Activated CD4-positive, alpha-beta T cell treated with anti-CD3 and anti-CD28 coated beads, Interleukin-2, Interleukin-4, amounts not matched to agents 100 ng/mL and 50 ng/mL, durations not matched to agents 16 hours and 8 hours (primary cell): ENCODE measurements at regions not wholly inside any gene's neighbourhood (a gene's known extent, or its start where the extent isn't known, plus 50 kb on each side); places are given as distances from the start of the nearest gene placed in this dataset.
"Not testable (repeated sequence)": the region's sequence is repeated elsewhere in the genome, so short reads cannot be mapped to it uniquely, and the experiment has no call there.

Source experiments
- DNase-seq: peaks from one replicate; pipeline ENCODE4 v3.0.0-alpha.2; 2020; ENCODE audit warnings: low spot score

DNA sequence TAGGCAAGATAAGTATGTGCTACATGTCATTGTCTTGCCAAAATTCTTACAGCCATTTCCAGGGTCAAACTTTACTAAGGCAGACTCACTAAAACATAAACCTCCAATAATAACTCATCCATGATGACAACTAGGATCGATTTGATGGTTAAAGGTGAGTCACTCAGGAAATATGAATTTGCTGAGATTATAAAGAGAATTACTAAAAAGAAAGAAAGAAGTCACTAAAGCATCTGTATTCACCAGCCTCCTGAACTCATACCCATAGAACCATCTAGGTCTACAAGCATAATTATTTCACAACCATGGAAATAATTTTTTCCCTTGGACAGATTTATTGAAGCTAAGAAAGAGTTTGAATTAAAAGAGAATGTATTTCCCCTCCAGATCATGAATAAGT lies 258.6 kb downstream of the TLE1 start:
- no peak for DNase-seq

DNA sequence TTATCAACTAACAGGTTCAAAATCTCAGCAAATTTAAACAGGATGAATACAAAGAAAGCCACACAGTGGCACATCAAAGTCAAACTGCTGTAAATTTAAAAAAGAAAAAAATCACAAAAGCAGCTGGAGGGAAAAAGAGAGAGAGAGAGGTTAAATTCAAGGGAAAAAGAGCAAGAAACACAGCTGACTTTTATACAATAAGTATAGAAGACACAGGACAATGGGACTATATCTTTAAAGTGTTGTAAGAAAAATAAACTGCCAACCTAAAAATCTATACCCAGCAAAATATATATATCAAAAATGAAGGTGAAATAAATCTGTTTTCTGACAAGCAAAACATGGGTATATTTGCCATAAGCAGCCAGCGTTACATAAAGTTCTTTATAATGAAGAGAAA lies 261.5 kb downstream of the TLE1 start:
- DNase-seq, result no peak

DNA sequence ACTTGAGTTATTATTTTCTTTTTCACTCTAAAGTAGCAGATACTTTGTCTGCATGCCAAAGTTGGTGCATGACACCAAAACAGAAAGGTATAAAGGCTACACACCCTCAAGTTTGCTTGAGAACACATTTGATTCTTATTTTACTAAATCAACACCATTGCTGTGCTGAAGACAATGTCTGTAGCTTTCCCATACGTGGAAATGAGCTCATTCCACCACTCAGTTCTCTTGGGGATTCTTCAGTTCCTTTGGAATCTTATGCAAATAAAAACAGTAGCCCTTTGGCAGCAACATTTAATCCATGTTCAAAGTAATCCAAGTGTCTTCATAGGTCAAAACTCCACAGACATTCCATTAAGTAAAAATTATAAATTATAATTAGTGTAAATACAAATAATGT lies 264.9 kb downstream of the TLE1 start:
- DNase-seq, result no peak

DNA sequence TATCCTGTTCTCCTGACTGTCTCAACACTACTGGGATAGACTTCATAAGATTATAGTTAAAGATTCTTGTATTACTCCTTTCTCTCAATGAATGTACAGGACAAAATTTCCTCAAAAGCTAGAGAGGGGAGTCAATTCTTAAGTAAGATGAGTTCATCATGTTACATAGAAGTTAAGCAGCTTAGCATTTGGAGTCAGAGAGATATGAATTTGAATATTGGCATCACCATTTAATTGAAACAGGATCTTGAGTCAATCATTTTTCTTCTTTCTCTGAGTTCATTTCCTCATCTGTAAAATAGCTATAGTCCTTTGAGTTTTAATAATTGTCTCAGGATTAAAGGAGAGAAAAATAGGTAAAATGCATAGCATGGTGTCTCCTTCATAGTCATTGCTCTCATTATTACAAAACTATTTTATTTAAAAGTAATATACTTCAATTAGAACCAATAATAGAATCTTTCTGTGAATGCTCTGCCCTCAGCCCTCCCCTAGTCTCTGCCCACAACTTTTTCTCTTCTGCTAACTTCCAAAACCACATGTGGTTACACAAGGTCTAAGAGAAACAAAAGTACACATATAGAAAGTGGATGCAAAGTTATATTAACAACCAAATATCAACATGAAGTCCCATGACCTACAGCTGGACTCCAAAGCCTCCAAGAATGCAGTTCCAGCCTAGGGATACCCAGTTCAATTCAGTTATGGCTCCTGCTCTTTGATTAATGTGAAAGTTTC lies 265.6 kb downstream of the TLE1 start:
- DNase-seq, result no peak

DNA sequence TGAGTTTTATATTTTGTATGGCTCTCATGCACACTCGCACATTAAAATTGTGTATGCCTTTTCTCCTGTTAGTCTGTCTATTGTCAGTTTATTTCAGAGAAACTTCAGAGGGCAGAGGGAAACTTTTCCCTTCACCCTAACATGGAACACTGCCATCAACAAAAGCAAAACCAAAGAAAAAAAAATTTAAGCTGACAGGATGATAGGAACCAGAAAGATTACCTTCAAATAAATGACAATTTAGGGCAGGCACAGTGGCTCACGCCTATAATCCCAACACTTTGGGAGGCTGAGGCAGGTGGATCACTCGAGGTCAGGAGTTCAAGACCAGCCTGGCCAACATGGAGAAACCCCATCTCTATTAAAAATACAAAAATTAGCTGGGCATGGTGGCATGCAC lies 268.3 kb downstream of the TLE1 start:
- DNase-seq, result not testable (repeated sequence)

DNA sequence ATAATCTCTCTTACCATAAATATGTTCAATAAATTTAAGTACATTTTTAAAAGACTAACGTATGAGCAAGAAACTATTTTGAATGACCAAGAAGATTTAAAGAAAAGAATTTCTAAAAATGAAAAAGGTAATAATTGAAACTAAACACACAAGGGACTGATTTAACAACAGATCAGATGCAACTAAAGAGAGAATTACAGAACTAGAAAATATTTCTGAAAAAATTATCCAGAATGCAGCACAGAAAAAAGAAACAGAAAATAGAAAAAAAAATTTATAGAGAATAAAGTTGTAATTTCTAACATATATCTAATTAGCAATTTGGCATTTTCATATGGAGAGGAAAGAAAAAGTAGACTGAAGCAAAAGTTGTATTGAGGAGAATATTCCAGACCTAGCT lies 269.3 kb downstream of the TLE1 start:
- no peak for DNase-seq

DNA sequence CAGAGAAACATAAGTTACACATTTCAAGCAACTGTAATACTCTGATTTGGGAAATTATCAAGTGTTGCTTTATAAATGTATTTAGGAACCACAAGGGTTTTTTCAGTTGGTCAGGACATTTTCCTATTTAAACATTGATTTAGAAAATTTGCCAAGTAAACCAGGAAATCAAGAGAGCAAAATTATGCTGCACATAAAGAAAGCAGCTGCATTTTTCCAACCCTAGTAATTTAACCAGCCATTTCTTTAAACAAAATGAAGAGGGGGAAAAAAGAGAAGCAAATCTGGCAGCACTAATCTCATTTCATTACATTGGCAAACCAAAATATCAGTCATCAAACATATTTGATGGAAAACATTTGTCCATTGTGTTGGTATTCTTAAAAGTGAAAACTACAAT lies 271.4 kb downstream of the TLE1 start:
- no peak for DNase-seq

DNA sequence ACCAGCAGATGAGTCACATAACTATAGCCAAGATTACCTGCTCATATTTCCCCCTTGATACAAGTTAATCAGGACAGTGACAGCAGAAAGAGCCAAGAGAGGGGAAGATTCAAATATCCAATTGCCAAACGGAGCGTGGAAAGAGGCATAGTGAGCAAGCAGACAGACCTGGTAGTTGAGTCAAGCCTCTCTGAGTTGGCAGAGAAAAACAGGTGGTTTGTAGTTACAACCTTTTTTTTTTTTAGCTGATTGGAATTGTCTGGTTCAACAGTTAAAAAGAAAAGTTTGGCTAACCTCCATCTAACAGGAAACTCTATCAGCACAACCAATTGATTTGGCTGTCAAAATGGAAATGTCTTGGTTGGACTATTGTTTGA lies 272.1 kb downstream of the TLE1 start:
- no peak for DNase-seq

DNA sequence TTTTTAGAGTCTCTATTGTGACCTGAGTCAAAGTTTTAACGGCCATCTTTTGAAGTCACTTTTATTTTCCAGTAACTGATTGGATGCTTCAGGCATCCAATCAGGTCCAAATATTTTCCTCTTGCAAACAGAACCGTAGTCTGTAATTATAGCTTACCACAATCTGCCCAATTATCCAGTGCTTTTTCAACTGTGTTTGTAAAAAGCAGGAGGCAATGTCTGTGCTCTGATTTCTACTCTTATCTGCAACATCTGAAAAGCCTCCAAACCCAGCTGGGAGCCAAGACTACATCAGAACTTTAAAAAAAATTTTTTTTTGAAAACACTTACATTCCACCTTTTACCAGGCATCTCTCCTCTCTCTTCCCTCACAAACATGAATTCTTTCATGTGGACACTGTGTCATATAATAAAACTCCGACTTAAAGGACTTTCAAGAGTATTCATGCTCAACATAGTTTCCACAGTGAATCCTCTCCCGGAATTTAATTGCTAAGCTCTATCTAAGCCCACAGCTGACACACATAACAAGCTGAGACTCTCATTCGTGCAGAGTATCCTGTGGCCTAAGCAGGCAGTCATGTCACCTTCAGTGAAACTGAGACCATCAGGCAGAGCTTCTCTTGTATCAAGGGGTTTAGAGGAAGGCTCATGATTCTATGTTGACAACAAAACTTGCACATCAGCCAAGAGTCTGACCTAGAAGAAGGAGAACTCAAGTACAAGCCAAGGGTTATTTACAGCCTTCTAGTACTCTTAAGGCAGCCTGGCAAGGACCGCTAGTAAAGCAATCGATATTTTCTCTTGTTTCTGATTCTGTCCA lies 272.7 kb downstream of the TLE1 start:
- no peak for DNase-seq

DNA sequence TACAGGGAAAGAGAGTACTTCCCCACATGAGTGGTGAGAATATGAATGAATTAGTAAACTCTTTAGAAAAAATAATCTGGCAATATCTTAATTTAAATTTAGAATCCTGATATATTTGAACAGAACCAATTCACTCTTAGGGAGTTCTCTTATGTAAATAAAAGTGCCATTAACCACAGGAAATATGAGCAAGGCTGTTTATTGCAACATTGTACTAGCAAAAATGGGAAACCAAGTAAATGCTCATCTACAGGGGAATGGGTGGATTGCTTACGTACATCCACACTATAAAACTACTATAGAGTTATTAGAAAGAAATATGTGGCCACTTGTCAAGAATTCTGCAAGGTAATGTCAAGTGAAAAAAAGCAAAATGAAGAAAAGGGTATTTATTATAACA lies 274.5 kb downstream of the TLE1 start:
- no peak for DNase-seq

DNA sequence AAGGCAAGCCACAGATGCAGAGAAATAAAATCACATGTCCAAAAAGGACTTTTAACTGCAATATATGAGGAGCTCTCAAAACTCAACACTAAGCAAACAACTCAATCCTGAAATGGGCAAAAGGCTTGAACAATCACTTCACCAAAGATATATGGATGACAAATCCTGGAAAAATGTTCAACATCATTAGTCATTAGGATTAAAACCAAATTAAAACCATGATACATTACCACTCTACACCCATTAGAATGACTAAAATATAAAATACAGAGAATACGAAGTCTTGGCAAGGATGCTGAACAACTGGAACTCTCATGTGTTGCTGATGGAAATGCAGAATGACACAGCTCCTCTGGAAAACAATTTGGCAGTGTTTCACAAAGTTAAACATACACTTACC lies 277.4 kb downstream of the TLE1 start:
- DNase-seq, result no peak

DNA sequence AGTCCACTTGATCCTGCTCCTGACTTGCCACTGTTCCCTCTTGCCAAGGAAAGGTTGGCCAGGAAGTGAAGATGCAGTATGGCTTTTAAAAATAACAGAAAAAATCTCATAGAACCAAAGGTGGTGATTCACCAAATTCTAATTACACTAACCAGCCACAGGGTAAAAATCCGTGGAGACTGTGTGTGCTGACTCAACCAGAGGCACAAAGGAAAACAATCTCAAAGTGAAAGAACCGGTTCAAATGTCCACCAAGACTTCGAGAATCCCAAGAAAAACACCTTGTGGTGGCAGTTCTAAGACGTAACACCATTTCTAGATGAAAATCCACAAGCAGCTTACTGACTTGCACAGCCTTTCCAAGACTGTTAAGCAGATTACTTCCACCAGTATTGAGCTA lies 279.1 kb downstream of the TLE1 start:
- no peak for DNase-seq

DNA sequence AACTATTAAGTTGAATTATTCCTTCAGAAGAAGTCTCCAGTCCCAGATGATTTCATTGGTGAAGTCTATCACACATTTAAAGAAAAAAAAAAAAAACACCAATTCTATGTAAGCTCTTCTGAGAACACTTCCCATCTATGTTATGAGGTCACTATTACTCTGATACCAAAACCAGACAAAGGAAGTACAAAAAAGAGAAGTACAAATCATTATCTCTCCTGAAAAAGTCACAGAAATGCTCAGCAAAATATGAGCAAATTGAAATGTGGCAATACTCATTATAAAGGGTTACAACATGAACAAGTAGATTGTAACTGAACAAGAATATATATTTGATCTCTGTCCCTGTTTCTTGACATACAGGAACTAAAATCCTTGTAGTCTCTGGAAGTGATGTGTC lies 280.4 kb downstream of the TLE1 start:
- no peak for DNase-seq

DNA sequence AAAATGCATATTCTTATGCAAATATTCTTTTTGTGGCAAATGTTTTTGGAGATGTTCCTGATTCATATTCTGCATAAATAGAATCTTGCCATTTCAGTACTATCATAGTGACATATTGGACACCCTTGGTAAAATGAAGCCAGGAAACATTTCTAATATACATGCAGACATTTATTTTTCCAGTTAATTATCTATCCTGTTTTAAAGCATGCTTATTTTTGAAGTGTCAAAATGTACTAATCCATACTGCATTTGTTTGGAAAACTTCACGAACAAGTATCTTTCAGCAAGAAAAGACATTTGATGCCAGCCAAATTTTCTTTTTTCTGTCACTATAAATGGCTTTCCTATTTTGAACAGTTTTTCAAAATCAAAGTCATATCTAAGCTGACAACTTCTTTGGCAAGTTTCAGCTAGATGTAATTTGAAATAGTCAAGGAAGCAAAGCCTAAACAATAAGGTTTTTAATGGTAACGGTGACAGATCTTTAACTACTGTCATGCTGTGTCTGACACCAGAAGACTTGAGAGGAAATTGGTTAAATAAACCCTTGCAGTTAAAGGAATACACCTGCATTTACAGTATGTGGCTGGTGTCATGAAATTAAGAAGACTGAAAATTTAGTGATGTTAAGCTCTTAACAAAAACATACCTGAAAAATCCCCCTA lies 284.3 kb downstream of the TLE1 start:
- no peak for DNase-seq

DNA sequence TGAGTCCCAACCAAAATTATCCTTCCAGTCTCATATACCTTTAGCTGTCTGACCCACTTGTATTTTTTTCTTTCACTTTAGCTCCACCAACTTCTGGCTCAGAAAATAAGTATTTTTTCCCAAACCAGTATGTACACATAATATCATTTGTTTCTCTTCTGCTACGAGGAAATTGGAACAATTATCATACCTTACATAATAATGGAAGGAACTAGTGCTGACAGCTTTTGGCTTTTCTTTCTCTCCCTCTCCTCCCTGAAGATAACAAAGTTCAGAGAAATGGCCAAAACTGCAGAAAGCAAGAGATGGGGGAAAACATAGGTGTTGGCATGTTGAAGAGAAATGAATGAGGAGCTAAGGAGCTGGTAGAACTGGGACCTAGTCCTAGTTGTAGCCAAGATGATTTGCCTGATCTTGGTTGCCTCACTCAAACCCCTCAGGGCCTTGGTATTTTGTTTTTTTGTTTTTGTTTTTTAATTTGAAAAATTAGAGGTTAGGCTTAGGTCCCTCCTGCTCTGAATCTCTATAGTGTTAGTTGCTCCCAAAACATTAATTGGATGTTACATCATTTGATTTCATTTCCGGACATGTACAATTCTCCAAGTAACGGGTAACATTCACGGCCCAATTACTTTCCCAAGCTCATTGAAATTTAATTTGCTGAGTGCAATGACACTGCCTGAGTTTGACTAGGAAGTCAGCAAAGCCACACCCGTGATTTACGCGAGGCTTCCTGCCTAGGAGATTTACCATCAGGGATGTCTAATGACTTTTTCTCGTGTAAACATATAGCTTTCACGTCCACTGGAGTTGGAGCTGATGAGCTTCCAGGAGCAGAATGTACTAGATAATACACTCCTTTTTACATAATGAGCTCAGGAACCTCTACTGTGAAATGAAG lies 291.6 kb downstream of the TLE1 start:
- DNase-seq, result no peak

DNA sequence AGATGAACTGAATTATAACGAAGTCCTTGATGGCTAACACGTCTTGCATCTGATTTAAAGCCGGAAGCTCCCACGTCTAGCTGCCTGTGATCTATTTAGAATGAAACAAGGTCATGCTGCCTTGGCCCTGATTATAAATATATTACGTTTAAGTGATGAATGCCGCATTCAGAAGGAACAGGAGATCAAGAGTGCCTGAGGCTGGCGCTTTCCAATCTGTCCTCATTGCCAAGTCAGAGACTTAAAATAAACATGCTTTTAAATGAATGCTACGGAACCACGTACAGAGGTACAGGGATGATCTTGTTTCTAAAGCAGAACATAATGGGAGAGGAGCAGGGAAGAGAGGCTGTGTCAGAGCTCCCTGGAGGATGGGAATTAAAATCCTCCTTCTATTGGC lies 292.8 kb downstream of the TLE1 start:
- no peak for DNase-seq

DNA sequence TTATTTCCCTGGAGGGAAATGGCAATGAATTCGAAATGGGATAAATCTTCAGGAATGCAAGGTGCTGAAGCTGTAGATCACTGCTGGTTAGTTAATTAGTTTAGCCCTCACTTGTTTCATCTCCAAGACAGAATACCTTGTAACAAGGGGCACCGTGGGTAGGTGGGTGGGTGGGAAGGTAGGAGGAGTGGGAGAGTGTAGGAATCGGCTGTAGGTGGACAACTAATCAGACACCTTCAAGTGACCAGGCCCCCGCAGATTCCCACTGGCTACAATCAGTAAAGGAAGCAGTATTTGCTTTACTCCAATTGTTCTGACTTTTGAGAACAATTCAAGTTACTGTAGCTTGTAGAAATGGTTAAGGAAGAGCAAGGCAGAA lies 293.7 kb downstream of the TLE1 start:
- no peak for DNase-seq

DNA sequence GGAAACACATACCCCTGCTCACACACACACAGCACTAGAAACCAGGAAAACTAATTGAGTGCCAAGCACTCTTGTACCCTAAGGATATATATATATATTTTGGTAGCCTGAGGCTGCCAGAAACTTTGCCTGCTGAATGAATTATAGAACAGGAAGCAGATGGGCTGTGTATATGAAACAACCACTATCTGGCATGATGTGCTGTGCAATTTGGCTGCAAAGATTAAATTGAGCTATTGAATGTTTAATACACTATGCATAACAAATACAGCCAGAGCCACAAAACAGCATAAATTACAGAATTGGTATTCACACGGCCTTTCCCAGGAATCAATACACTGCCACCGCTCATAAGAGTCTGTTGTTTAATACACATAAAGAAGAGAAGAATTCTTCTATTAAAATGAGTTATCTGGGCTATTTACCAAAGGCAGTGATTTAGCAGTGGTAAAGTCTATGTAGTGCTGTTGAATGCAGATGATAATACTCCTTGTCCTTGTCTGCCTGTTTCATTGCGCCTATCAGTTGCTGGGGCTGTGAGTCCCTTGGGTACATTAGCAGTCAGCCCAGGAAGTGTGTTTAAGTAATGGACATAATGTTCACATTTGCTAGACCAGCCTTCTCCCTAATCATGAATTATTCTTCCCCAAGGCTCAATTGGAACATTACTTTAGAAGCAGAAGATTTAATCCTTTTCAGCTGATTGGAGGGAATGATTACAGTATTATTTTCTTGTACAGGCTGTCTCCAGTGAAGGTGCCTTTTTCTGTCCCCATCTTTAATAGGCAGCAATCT lies 294.3 kb downstream of the TLE1 start:
- DNase-seq, result no peak

DNA sequence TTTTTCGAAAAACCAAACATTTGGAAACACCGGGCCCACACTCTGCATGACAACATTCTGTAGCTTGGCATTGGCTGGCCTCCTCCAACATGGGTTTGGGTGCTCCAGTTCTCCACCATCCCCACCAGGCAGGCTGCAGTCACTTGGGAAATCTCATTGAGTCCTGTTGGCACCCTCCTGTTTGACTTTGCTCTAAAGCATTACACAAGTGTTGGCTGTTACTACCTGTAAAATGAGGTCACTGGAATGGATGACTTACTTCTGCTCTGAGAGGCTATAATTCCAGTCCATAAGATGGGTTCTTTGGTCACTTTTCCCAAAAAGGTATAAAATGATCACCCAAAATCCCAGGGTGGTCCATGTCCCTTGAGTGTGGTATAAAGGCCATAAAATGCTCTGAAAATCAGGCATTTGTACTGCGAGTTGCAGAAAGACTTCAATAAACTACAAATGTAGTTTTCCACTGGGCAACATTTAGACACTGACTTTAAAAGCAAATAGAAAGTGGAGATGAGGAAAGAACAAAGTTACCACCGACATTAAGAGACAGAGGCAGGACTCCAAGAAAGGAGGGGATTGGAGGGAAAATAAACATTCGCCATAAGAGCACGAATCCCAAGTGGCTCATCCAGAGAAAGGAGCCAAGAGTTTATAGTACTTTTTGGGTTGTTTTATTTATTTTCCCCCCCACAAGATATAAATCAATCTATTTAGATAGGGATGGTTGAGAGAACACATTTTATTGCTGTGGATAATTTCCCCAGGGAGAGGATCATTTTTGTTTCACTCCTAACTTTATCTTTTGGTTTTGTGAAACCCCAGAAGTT lies 295.1 kb downstream of the TLE1 start:
- no peak for DNase-seq

DNA sequence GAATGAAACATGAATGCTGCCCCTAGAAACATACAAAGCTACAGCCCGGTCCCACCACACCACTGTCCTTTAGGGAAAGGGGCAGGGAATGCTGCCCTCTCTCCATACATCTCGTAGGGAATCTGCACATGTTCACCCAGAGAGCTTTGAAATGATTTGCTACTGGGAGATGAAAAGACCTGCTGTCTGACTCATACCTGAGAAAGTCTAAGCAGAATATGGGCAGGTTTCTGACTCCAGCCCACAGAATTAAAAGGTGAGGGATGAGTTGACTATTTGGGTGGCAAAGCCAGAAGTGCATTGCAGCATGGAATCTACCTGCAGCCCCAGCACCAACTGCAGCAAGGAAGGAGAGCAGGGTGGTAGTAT lies 297.9 kb downstream of the TLE1 start:
- no peak for DNase-seq
